Endothelial cell of umbilical vein (primary cell): ENCODE measurements at regions not wholly inside any gene's neighbourhood (a gene's known extent, or its start where the extent isn't known, plus 50 kb on each side); places are given as distances from the start of the nearest gene placed in this dataset.

Experiments used
- EZH2 ChIP-seq: IDR thresholded peaks from 2 replicates; pipeline ENCODE4 v1.6.1; 2012; ENCODE audit warnings: borderline replicate concordance, low read depth, mild to moderate bottlenecking, moderate library complexity, low read length, inconsistent platforms; ENCODE audit not compliant: severe bottlenecking
- JUN ChIP-seq: IDR thresholded peaks from 2 replicates; pipeline ENCODE4 v1.6.1; 2011; ENCODE audit warnings: borderline replicate concordance, low read depth; ENCODE audit not compliant: insufficient read length, insufficient read depth
- MYC ChIP-seq: IDR thresholded peaks from one replicate; pipeline ENCODE4 v1.6.1; 2011; ENCODE audit warnings: mild to moderate bottlenecking, low read depth, low read length
- POLR2A ChIP-seq: IDR thresholded peaks from 2 replicates; pipeline ENCODE4 v1.6.1; 2012; ENCODE audit warnings: low read depth, mild to moderate bottlenecking, control low read depth, low read length
- POLR2AphosphoS5 ChIP-seq: IDR thresholded peaks from 2 replicates; pipeline ENCODE4 v1.6.1; 2012; ENCODE audit warnings: low read depth, mild to moderate bottlenecking, control low read depth, low read length, moderate library complexity; ENCODE audit not compliant: insufficient read depth
- TF ChIP-seq, protein P1 (sequence below), 2 donors: IDR thresholded peaks; 1 replicate in 1 of 2; 2 replicates in 1 of 2; pipeline ENCODE4 v1.5.1; 2011; ENCODE audit warnings: low read length in 2 of 2, mild to moderate bottlenecking in 2 of 2, moderate library complexity in 2 of 2, control low read depth in 1 of 2, inconsistent platforms in 1 of 2, low read depth in 1 of 2; ENCODE audit not compliant: insufficient read depth in 1 of 2; ENCODE audit errors: extremely low read depth in 1 of 2

DNA sequence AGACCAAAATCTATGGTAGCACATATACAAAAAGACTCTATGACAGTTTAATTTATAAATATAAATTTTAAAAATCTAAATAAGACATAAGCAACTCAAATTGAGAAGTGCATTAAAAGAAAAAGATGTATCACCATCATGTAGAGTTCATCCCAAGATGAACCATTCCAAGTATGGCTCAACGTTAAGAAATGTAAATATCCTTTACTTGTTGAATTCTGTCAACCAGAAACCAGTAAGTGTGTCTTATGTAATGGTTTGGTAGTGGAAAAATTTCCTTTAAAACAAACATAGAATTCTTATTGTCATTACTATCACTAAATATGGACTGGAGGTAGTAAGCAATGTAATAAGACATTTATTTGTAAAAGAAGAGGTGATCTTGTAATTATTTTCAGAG lies 87.3 kb downstream of the YIPF5 start:
- TF ChIP-seq, protein P1, sequence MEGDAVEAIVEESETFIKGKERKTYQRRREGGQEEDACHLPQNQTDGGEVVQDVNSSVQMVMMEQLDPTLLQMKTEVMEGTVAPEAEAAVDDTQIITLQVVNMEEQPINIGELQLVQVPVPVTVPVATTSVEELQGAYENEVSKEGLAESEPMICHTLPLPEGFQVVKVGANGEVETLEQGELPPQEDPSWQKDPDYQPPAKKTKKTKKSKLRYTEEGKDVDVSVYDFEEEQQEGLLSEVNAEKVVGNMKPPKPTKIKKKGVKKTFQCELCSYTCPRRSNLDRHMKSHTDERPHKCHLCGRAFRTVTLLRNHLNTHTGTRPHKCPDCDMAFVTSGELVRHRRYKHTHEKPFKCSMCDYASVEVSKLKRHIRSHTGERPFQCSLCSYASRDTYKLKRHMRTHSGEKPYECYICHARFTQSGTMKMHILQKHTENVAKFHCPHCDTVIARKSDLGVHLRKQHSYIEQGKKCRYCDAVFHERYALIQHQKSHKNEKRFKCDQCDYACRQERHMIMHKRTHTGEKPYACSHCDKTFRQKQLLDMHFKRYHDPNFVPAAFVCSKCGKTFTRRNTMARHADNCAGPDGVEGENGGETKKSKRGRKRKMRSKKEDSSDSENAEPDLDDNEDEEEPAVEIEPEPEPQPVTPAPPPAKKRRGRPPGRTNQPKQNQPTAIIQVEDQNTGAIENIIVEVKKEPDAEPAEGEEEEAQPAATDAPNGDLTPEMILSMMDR (IDR thresholded peaks at IDR 0.05; ENCODE audit: extremely low read depth in 1 of 2, insufficient read depth in 1 of 2, low read depth in 1 of 2, low read length in 2 of 2): no peak
- no peak for TF ChIP-seq EZH2
- no peak for TF ChIP-seq POLR2A
- no peak for TF ChIP-seq JUN
- no peak for TF ChIP-seq POLR2AphosphoS5
- no peak for TF ChIP-seq MYC
